PC-9 (cell line): ENCODE measurements at regions not wholly inside any gene's neighbourhood (a gene's known extent, or its start where the extent isn't known, plus 50 kb on each side); places are given as distances from the start of the nearest gene placed in this dataset.

ENCODE experiments used
- EZH2 ChIP-seq: fragments of 200-600 bp; sonication (generic); IDR thresholded peaks from 2 replicates; pipeline ENCODE4 v1.8.0; 2017; ENCODE audit warnings: antibody characterized with exemption, low read depth
- TF ChIP-seq, protein P1 (sequence below): fragments of 200-600 bp; sonication (generic); conservative IDR thresholded peaks from 2 replicates; pipeline ENCODE4 v1.6.1; 2017; ENCODE audit warnings: mixed run types, antibody characterized with exemption, mild to moderate bottlenecking, moderate library complexity

DNA sequence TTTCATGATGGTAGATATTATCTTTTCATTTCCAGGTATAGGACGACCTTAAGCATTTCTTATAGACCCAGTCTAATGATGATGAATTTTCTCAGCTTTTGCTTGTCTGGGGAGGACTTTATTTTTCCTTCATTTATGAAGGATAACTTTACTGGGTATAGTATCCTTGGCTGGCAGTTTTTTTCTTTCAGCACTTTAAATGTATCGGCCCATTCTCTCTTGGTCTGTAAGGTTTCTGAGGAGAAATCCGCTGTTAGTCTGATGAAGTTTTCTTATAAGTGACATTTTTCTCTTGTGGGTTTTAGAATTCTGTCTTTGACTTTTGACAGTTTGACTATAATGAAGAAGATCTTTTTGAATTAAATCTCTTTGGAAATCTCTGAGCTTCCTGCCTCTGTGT lies 144.7 kb upstream of the SLC22A23 start:
- no peak for TF ChIP-seq EZH2
- TF ChIP-seq, protein P1, sequence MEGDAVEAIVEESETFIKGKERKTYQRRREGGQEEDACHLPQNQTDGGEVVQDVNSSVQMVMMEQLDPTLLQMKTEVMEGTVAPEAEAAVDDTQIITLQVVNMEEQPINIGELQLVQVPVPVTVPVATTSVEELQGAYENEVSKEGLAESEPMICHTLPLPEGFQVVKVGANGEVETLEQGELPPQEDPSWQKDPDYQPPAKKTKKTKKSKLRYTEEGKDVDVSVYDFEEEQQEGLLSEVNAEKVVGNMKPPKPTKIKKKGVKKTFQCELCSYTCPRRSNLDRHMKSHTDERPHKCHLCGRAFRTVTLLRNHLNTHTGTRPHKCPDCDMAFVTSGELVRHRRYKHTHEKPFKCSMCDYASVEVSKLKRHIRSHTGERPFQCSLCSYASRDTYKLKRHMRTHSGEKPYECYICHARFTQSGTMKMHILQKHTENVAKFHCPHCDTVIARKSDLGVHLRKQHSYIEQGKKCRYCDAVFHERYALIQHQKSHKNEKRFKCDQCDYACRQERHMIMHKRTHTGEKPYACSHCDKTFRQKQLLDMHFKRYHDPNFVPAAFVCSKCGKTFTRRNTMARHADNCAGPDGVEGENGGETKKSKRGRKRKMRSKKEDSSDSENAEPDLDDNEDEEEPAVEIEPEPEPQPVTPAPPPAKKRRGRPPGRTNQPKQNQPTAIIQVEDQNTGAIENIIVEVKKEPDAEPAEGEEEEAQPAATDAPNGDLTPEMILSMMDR, result no peak
